ENCODE measurements at regions not wholly inside any gene's neighbourhood (a gene's known extent, or its start where the extent isn't known, plus 50 kb on each side); places are given as distances from the start of the nearest gene placed in this dataset.

GRCh38 chr3:117893001-117893400, 1141.6 kb downstream of the IGSF11 start:
- TF ChIP-seq, protein P1, sequence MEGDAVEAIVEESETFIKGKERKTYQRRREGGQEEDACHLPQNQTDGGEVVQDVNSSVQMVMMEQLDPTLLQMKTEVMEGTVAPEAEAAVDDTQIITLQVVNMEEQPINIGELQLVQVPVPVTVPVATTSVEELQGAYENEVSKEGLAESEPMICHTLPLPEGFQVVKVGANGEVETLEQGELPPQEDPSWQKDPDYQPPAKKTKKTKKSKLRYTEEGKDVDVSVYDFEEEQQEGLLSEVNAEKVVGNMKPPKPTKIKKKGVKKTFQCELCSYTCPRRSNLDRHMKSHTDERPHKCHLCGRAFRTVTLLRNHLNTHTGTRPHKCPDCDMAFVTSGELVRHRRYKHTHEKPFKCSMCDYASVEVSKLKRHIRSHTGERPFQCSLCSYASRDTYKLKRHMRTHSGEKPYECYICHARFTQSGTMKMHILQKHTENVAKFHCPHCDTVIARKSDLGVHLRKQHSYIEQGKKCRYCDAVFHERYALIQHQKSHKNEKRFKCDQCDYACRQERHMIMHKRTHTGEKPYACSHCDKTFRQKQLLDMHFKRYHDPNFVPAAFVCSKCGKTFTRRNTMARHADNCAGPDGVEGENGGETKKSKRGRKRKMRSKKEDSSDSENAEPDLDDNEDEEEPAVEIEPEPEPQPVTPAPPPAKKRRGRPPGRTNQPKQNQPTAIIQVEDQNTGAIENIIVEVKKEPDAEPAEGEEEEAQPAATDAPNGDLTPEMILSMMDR (IDR thresholded peaks at IDR 0.05), result no peak
- TF ChIP-seq POLR2AphosphoS5 (IDR thresholded peaks at IDR 0.05) (no peak), POLR2A (IDR thresholded peaks at IDR 0.05) (no peak)

Data from prostate gland (tissue), 2 donors.